Right atrium auricular region (tissue), 2 donors: ENCODE measurements at regions not wholly inside any gene's neighbourhood (a gene's known extent, or its start where the extent isn't known, plus 50 kb on each side); places are given as distances from the start of the nearest gene placed in this dataset.

Experiments used
- DNase-seq: peaks from one replicate; pipeline ENCODE4 v3.0.0-alpha.2; 2019; ENCODE audit warnings: low spot score
- H3K27ac ChIP-seq, 2 donors: fragments of 200-600 bp; sonication (generic); 1 replicate in 1 of 2; 2 replicates in 1 of 2; pipeline ENCODE4 v1.5.1; 2016 to 2019
- H3K27me3 ChIP-seq, 2 donors: fragments of 200-600 bp; sonication (generic); one replicate each; pipeline versions ENCODE4 v1.5.1 to v1.6.0; 2017 to 2019
- H3K36me3 ChIP-seq: fragments of 200-600 bp; sonication (generic); one replicate; pipeline ENCODE4 v1.5.1; 2016
- H3K4me1 ChIP-seq, 2 donors: fragments of 200-600 bp; sonication (generic); one replicate each; pipeline versions ENCODE4 v1.5.1 to v1.6.0; 2017 to 2019
- H3K4me3 ChIP-seq, 2 donors: fragments of 200-600 bp; sonication (generic); 1 replicate in 1 of 2; 2 replicates in 1 of 2; pipeline ENCODE4 v1.5.1; 2017 to 2019; ENCODE audit warnings: mild to moderate bottlenecking in 1 of 2, moderate library complexity in 1 of 2
- H3K9me3 ChIP-seq, 2 donors: fragments of 200-600 bp; sonication (generic); one replicate each; pipeline ENCODE4 v1.5.1; 2019
- TF ChIP-seq, protein P1 (sequence below), 2 donors: fragments of 200-600 bp; sonication (generic); IDR thresholded peaks; one replicate each; pipeline ENCODE4 v1.5.1; 2019; ENCODE audit warnings: antibody characterized with exemption in 2 of 2

DNA sequence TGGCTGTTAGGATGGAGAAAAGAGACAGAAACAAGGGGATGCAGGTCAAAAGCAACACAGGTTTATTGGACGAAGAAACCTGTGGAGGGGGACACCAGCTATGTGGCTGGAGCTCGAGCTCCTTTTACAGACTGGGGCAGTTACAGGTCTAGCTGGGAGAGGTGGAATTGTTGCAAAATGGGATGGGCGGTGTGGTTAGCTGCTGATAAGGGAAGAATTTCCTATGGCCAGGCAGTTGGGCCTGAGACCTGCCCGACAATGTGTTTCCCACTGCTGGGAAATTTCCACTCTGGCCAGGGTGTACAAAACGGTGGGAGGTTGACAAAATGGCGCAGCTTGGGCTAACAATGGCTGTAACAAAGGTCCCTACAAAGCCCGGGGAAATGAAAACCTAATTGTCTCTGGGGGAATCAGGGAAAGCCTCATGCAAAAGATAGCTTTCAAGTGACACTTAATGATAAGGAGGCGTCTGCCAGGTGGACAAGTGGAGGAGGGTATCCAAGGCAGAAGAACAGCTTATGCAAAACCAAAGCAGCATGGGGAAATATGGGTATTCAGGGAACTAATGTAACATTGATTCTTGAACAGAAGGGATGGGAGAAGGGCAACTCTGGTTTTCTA is 137.4 kb upstream of the SGO1 start:
- no peak overlapping the region for H3K27ac ChIP-seq
- TF ChIP-seq, protein P1, sequence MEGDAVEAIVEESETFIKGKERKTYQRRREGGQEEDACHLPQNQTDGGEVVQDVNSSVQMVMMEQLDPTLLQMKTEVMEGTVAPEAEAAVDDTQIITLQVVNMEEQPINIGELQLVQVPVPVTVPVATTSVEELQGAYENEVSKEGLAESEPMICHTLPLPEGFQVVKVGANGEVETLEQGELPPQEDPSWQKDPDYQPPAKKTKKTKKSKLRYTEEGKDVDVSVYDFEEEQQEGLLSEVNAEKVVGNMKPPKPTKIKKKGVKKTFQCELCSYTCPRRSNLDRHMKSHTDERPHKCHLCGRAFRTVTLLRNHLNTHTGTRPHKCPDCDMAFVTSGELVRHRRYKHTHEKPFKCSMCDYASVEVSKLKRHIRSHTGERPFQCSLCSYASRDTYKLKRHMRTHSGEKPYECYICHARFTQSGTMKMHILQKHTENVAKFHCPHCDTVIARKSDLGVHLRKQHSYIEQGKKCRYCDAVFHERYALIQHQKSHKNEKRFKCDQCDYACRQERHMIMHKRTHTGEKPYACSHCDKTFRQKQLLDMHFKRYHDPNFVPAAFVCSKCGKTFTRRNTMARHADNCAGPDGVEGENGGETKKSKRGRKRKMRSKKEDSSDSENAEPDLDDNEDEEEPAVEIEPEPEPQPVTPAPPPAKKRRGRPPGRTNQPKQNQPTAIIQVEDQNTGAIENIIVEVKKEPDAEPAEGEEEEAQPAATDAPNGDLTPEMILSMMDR (IDR thresholded peaks at IDR 0.05) = no peak
- H3K4me1 ChIP-seq = no peaks in the 10 kb centered on the region
- no peak overlapping the region for H3K4me3 ChIP-seq
- no peak for DNase-seq
- no peaks in the 10 kb centered on the region for H3K36me3 ChIP-seq
- H3K9me3 ChIP-seq = no peaks in the 10 kb centered on the region
- H3K27me3 ChIP-seq = no peaks in the 10 kb centered on the region

- TF ChIP-seq, protein P1 (IDR thresholded peaks at IDR 0.05) = no peak
- DNase-seq = no peak
- H3K4me1 ChIP-seq = no peaks in the 10 kb centered on the region
These were observed 136.1 kb upstream of the SGO1 start for GRCh38 chr3:20322085-20322484.

DNA sequence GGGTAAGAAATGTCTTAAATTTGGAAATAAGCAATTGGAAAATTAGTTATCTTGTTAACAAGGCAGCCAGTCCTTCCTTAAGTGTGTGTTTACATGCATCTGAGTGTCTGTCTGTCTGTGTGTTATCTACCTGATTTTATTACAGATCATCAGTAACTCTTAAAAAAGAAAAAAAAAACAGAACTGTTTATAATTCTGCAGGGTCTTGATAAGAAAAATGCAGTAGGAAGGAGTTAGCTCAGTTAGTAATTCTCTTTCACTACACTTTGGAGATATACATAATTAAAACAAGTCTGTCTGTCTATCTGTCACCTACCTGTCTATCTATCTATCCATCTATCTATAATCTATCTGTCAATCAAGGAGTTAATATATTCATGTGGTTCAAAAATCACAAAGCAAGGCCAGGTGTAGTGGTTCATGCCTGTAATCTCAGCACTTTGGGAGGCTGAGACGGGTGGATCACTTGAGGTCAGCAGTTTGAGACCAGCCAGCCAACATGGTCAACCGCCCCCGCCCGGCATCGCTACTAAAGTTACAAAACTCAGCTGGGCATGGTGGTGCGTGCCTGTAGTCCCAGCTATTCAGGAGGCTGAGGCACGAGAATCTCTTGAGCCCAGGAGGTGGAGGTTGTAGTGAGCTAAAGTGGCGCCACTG is 135.5 kb upstream of the SGO1 start:
- H3K27ac ChIP-seq = no peak overlapping the region
- DNase-seq = no peak
- H3K4me1 ChIP-seq = no peaks in the 10 kb centered on the region

More at GRCh38 chr3:20322085-20322484, 136.1 kb upstream of the SGO1 start:
- Histone ChIP-seq H3K27ac (no peak overlapping the region), H3K36me3 (no peaks in the 10 kb centered on the region), H3K4me3 (no peak overlapping the region), H3K9me3 (no peaks in the 10 kb centered on the region), H3K27me3 (no peaks in the 10 kb centered on the region)

GRCh38 chr3:20320489-20320888 is 134.5 kb upstream of the SGO1 start:
- no peaks in the 10 kb centered on the region for H3K4me1 ChIP-seq
- no peaks in the 10 kb centered on the region for H3K9me3 ChIP-seq
- no peaks in the 10 kb centered on the region for H3K36me3 ChIP-seq
- H3K4me3 ChIP-seq = no peak overlapping the region
- H3K27me3 ChIP-seq = no peaks in the 10 kb centered on the region
- no peak overlapping the region for H3K27ac ChIP-seq
- no peak for DNase-seq
- TF ChIP-seq, protein P1 (IDR thresholded peaks at IDR 0.05) = no peak

More for the DNA sequence above, 135.5 kb upstream of the SGO1 start:
- Histone ChIP-seq H3K36me3 (no peaks in the 10 kb centered on the region), H3K4me3 (no peak overlapping the region), H3K27me3 (no peaks in the 10 kb centered on the region), H3K9me3 (no peaks in the 10 kb centered on the region)
- TF ChIP-seq, protein P1 (IDR thresholded peaks at IDR 0.05) = no peak

- Histone ChIP-seq H3K36me3 (no peaks in the 10 kb centered on the region), H3K4me1 (no peaks in the 10 kb centered on the region), H3K4me3 (no peak overlapping the region), H3K9me3 (no peaks in the 10 kb centered on the region), H3K27ac (no peak overlapping the region), H3K27me3 (no peaks in the 10 kb centered on the region)
- TF ChIP-seq, protein P1 (IDR thresholded peaks at IDR 0.05) = no peak
- DNase-seq = no peak
These were observed 133.5 kb upstream of the SGO1 start for GRCh38 chr3:20319551-20319950.
